Upper lobe of left lung (tissue), 4 donors: ENCODE measurements at regions not wholly inside any gene's neighbourhood (a gene's known extent, or its start where the extent isn't known, plus 50 kb on each side); places are given as distances from the start of the nearest gene placed in this dataset.

Source experiments
- CTCF ChIP-seq, 6 experiments: fragments of 450-650 bp in 4 of 6; fragments of 200-600 bp in 2 of 6; sonication (generic) in 2 of 6; IDR thresholded peaks; one replicate each; pipeline ENCODE4 v1.5.1; 2016 to 2019; ENCODE audit warnings: antibody characterized with exemption in 6 of 6
- POLR2A ChIP-seq, 4 donors: fragments of 450-650 bp; IDR thresholded peaks; one replicate each; pipeline ENCODE4 v1.5.1; 2016 to 2017; ENCODE audit warnings: antibody characterized with exemption in 4 of 4, mild to moderate bottlenecking in 2 of 4
- POLR2AphosphoS5 ChIP-seq, 2 donors: sonication (generic); formaldehyde crosslinking; IDR thresholded peaks; one replicate each; pipeline ENCODE4 v1.5.1; 2017; ENCODE audit warnings: antibody characterized with exemption in 2 of 2

GRCh38 chr13:97659602-97660001 lies 225.6 kb downstream of the RAP2A start:
- no peak for TF ChIP-seq POLR2A (IDR thresholded peaks at IDR 0.05)
- no peak for TF ChIP-seq POLR2AphosphoS5 (IDR thresholded peaks at IDR 0.05)
- no peak for TF ChIP-seq CTCF (IDR thresholded peaks at IDR 0.05)
